IMR-90 (cell line): ENCODE measurements at regions not wholly inside any gene's neighbourhood (a gene's known extent, or its start where the extent isn't known, plus 50 kb on each side); places are given as distances from the start of the nearest gene placed in this dataset.

ENCODE experiments used
- ATAC-seq: fragments of 200-7000 bp; cut with Tn5 transposase; 2 replicates; pipeline ENCODE4 v1.9.1; 2020; ENCODE audit warnings: low read depth, mild to moderate bottlenecking, moderate library complexity
- BruUV-seq: library from RNA; stranded (reverse); fragments of 400-500 nt; replicated peaks from 2 replicates; lab custom pipeline; 2021; lab: Mats Ljungman, UMichigan
- CTCF ChIA-PET: fragments of 300-600 bp; formaldehyde crosslinking; extraction: SDS; loops from one replicate; lab custom pipeline; 2021; ENCODE audit warnings: antibody characterized with exemption; lab: Yijun Ruan, JAX
- POLR2A ChIA-PET: fragments of 300-600 bp; sonication (Branson Sonifier 250); formaldehyde crosslinking; loops from one replicate; lab custom pipeline; 2022; ENCODE audit warnings: antibody characterized with exemption; ENCODE audit not compliant: unreplicated experiment; lab: Charles Lee
- DNase-seq: peaks from one replicate; pipeline ENCODE4 v3.0.0; 2013
- H2AFZ ChIP-seq: replicated peaks from 2 replicates; pipeline ENCODE3; 2013; ENCODE audit warnings: low read length, mild to moderate bottlenecking; ENCODE audit not compliant: poor library complexity
- H2AK5ac ChIP-seq: 2 replicates; pipeline ENCODE4 v1.6.1; 2013; ENCODE audit warnings: low read depth, low read length, inconsistent platforms
- H2AK9ac ChIP-seq: replicated peaks from 2 replicates; pipeline ENCODE3; 2013; ENCODE audit warnings: mild to moderate bottlenecking, low read depth, low read length, moderate library complexity; ENCODE audit not compliant: poor library complexity
- H2BK120ac ChIP-seq: 2 replicates; pipeline ENCODE4 v1.6.1; 2013; ENCODE audit warnings: low read depth, low read length, inconsistent platforms
- H2BK15ac ChIP-seq: 3 replicates; pipeline ENCODE4 v1.6.1; 2013; ENCODE audit warnings: low read depth, low read length, inconsistent platforms
- H2BK20ac ChIP-seq: 2 replicates; pipeline ENCODE4 v1.6.1; 2013; ENCODE audit warnings: low read depth, mild to moderate bottlenecking, inconsistent platforms, low read length, moderate library complexity
- H2BK5ac ChIP-seq: 2 replicates; pipeline ENCODE4 v1.6.1; 2013; ENCODE audit warnings: mild to moderate bottlenecking, low read depth, low read length, inconsistent platforms; ENCODE audit not compliant: poor library complexity, severe bottlenecking
- H3K14ac ChIP-seq: replicated peaks from 2 replicates; pipeline ENCODE4 v1.6.1; 2013; ENCODE audit warnings: low read depth, low read length, inconsistent platforms
- H3K18ac ChIP-seq: 2 replicates; pipeline ENCODE4 v1.6.1; 2013; ENCODE audit warnings: low read depth, low read length, control low read depth
- H3K23ac ChIP-seq: 2 replicates; pipeline ENCODE4 v1.6.1; 2013; ENCODE audit warnings: low read depth, low read length, inconsistent platforms
- H3K27ac ChIP-seq: 2 replicates; pipeline ENCODE4 v1.5.1; 2013; ENCODE audit warnings: mild to moderate bottlenecking, control low read depth, low read length; ENCODE audit not compliant: insufficient read depth
- H3K27me3 ChIP-seq: 2 replicates; pipeline ENCODE4 v1.6.1; 2013; ENCODE audit warnings: low read length; ENCODE audit not compliant: control insufficient read depth, insufficient read depth
- H3K36me3 ChIP-seq: 2 replicates; pipeline ENCODE4 v1.6.1; 2013; ENCODE audit warnings: low read length, mixed read lengths; ENCODE audit not compliant: control insufficient read depth, insufficient read depth
- H3K4ac ChIP-seq: 2 replicates; pipeline ENCODE4 v1.6.1; 2013; ENCODE audit warnings: low read depth, low read length, inconsistent platforms
- H3K4me1 ChIP-seq: 2 replicates; pipeline ENCODE4 v1.6.1; 2013; ENCODE audit warnings: low read length, mixed read lengths; ENCODE audit not compliant: control insufficient read depth, insufficient read depth
- H3K4me2 ChIP-seq: 2 replicates; pipeline ENCODE4 v1.6.1; 2013; ENCODE audit warnings: low read depth, mild to moderate bottlenecking, control low read depth, low read length, moderate library complexity
- H3K4me3 ChIP-seq: 2 replicates; pipeline ENCODE4 v1.5.1; 2013; ENCODE audit warnings: low read depth, mild to moderate bottlenecking, control low read depth, low read length, moderate library complexity; ENCODE audit not compliant: insufficient read depth
- H3K56ac ChIP-seq: 2 replicates; pipeline ENCODE4 v1.6.1; 2013; ENCODE audit warnings: low read length, inconsistent platforms; ENCODE audit not compliant: insufficient read depth; ENCODE audit errors: extremely low read depth
- H3K79me1 ChIP-seq, 2 experiments: 2 replicates each; pipeline ENCODE4 v1.6.1; 2013; ENCODE audit warnings: low read length in 2 of 2, inconsistent platforms in 1 of 2, low read depth in 1 of 2
- H3K9ac ChIP-seq: 2 replicates; pipeline ENCODE4 v1.6.1; 2013; ENCODE audit warnings: low read depth, low read length, control low read depth
- H3K9me1 ChIP-seq: 2 replicates; pipeline ENCODE4 v1.6.1; 2013; ENCODE audit warnings: low read length, inconsistent platforms; ENCODE audit not compliant: insufficient read depth
- H3K9me3 ChIP-seq: 2 replicates; pipeline ENCODE4 v1.6.1; 2013; ENCODE audit warnings: low read length; ENCODE audit not compliant: control insufficient read depth, insufficient read depth
- H4K20me1 ChIP-seq: 2 replicates; pipeline ENCODE4 v1.6.1; 2013; ENCODE audit warnings: low read length, inconsistent platforms; ENCODE audit not compliant: insufficient read depth
- H4K5ac ChIP-seq: 2 replicates; pipeline ENCODE4 v1.6.1; 2013; ENCODE audit warnings: mild to moderate bottlenecking, low read depth, low read length, control low read depth
- H4K8ac ChIP-seq, 2 experiments: 2 replicates each; pipeline ENCODE4 v1.6.1; 2013; ENCODE audit warnings: low read depth in 2 of 2, low read length in 2 of 2, control low read depth in 1 of 2, inconsistent platforms in 1 of 2
- H4K91ac ChIP-seq: 2 replicates; pipeline ENCODE4 v1.6.1; 2013; ENCODE audit warnings: low read depth, low read length, inconsistent platforms; ENCODE audit not compliant: insufficient read depth
- BHLHE40 ChIP-seq: fragments of 150-350 bp; IDR thresholded peaks from 2 replicates; pipeline ENCODE4 v1.6.1; 2016; ENCODE audit warnings: mild to moderate bottlenecking, low read depth, low read length
- RAD21 ChIP-seq: IDR thresholded peaks from 2 replicates; pipeline ENCODE4 v1.6.1; 2012; ENCODE audit warnings: low read length, improper control_type of control experiment
- RCOR1 ChIP-seq: IDR thresholded peaks from 2 replicates; pipeline ENCODE4 v1.6.1; 2012; ENCODE audit warnings: mild to moderate bottlenecking, low read length, improper control_type of control experiment; ENCODE audit not compliant: insufficient replicate concordance
- RFX5 ChIP-seq: IDR thresholded peaks from 2 replicates; pipeline ENCODE4 v1.8.0; 2012; ENCODE audit warnings: low read depth, mild to moderate bottlenecking, low read length, moderate library complexity
- WGBS, 2 experiments: methylation state at CpG; one replicate each; pipeline versions ENCODE4 v1.1.5 to v1.1.7; 2013; ENCODE audit warnings: missing lambda C conversion rate in 2 of 2; ENCODE audit not compliant: insufficient read length in 1 of 2; ENCODE audit errors: extremely low coverage in 2 of 2; 5-methylcytosine and 5-hydroxymethylcytosine counted together
- dilution Hi-C: fragments of 300-500 bp; cut with HindIII; formaldehyde crosslinking; loops from one replicate; pipeline ENCODE4 v1.14.3; 2018; ENCODE audit warnings: low sequenced_read_pairs; ENCODE audit not compliant: unreplicated experiment
- in situ Hi-C: fragments of 300-500 bp; cut with MboI; formaldehyde crosslinking; loops from 3 replicates; pipeline ENCODE4 v1.14.3; 2019; ENCODE audit warnings: low sequenced_read_pairs, inconsistent platforms, mixed read lengths
- intact Hi-C: fragments of 100-400 bp; cut with micrococcal nuclease; formaldehyde crosslinking; loops from 2 replicates; pipeline ENCODE4 v1.10.0; 2022
- TF ChIP-seq, protein P1 (sequence below): conservative IDR thresholded peaks from 2 replicates; pipeline ENCODE4 v1.5.1; 2012; ENCODE audit warnings: mild to moderate bottlenecking, low read depth, low read length, improper control_type of control experiment

DNA sequence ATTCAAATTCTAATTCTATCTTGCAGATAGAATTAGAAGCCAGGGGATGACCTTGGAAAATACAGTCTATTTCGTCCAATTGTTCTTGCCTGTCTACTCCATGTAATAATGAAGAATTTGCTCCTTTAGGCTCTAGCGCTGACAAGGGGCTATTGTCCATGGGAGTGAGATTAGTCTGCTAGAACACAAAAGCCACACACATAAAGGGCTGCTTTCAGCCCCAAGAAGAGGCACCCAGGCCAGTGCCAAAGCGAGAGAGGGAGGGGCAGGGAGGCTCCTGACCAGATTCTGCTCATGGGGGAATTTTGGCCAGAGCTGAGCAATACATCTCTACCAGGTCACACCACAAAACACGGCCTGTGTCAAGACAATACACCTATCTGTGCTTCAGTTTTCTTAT, 1306.9 kb downstream of the UQCRFS1 start:
- CTCF ChIA-PET: no interaction called here
- no peak overlapping the region for H2BK15ac ChIP-seq
- no peak overlapping the region for H3K4me2 ChIP-seq
- no peak overlapping the region for H3K9ac ChIP-seq
- no peak overlapping the region for H3K23ac ChIP-seq
- ATAC-seq (no peak), DNase-seq (no peak)
- no peak overlapping the region for H3K14ac ChIP-seq
- no CpG with 5 or more reads among the region's 4 CpGs for WGBS, 2 experiments
- no peak overlapping the region for H4K5ac ChIP-seq
- dilution Hi-C loops: no loop called here
- POLR2A ChIA-PET: no interaction called here
- H4K20me1 ChIP-seq: no peaks in the 10 kb centered on the region
- H2AFZ ChIP-seq: no peak overlapping the region
- H4K8ac ChIP-seq: no peak overlapping the region
- H3K36me3 ChIP-seq: no peaks in the 10 kb centered on the region
- intact Hi-C loops: no loop called here
- no peak overlapping the region for H3K56ac ChIP-seq
- H3K9me3 ChIP-seq: peaks cover 39% of the 10 kb centered on the region
- no peak overlapping the region for H2BK20ac ChIP-seq
- H2AK9ac ChIP-seq: no peak overlapping the region
- H4K91ac ChIP-seq: no peak overlapping the region
- TF ChIP-seq BHLHE40: no peak
- no peak for TF ChIP-seq RAD21
- TF ChIP-seq, protein P1, sequence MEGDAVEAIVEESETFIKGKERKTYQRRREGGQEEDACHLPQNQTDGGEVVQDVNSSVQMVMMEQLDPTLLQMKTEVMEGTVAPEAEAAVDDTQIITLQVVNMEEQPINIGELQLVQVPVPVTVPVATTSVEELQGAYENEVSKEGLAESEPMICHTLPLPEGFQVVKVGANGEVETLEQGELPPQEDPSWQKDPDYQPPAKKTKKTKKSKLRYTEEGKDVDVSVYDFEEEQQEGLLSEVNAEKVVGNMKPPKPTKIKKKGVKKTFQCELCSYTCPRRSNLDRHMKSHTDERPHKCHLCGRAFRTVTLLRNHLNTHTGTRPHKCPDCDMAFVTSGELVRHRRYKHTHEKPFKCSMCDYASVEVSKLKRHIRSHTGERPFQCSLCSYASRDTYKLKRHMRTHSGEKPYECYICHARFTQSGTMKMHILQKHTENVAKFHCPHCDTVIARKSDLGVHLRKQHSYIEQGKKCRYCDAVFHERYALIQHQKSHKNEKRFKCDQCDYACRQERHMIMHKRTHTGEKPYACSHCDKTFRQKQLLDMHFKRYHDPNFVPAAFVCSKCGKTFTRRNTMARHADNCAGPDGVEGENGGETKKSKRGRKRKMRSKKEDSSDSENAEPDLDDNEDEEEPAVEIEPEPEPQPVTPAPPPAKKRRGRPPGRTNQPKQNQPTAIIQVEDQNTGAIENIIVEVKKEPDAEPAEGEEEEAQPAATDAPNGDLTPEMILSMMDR: no peak
- TF ChIP-seq RFX5: no peak
- TF ChIP-seq RCOR1: no peak
- no peak overlapping the region for H3K4me3 ChIP-seq
- no peaks in the 10 kb centered on the region for H3K4me1 ChIP-seq
- H3K27ac ChIP-seq: no peak overlapping the region
- in situ Hi-C loops: no loop called here
- no peaks in the 10 kb centered on the region for H3K27me3 ChIP-seq
- no peak overlapping the region for H2BK120ac ChIP-seq
- no peak overlapping the region for H3K18ac ChIP-seq
- no TSS peak for BruUV-seq
- no peak overlapping the region for H2BK5ac ChIP-seq
- H2AK5ac ChIP-seq: no peak overlapping the region
- no peak overlapping the region for H3K4ac ChIP-seq
- H3K9me1 ChIP-seq: no peaks in the 10 kb centered on the region
- H3K79me1 ChIP-seq: no peaks in the 10 kb centered on the region
